GM18868 (cell line): ENCODE measurements at regions not wholly inside any gene's neighbourhood (a gene's known extent, or its start where the extent isn't known, plus 50 kb on each side); places are given as distances from the start of the nearest gene placed in this dataset.

ENCODE experiments used
- ATAC-seq: cut with Tn5 transposase; IDR thresholded peaks from one replicate; pipeline ENCODE4 v1.9.1; 2021; ENCODE audit warnings: mild to moderate bottlenecking, moderate library complexity; ENCODE audit not compliant: unreplicated experiment

DNA sequence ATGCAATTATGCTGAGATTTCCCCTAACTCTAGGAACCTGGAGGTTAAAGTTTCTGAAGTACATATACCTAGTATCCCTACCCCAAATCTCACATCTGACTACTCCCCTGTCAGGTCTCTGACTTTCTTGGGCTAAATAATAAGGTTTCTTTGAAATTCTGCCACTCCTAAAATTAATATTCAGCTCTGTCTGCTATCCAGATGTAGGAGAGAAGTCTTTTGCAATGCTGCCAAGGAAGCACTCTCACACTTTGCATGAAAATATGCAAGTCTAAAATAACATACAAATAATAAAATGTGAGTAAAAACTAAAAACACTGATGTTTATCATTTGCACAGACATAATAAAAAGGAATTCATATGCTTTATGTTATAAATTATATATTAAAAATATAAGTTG is 196.9 kb upstream of the LRFN5 start:
- ATAC-seq = no peak

DNA sequence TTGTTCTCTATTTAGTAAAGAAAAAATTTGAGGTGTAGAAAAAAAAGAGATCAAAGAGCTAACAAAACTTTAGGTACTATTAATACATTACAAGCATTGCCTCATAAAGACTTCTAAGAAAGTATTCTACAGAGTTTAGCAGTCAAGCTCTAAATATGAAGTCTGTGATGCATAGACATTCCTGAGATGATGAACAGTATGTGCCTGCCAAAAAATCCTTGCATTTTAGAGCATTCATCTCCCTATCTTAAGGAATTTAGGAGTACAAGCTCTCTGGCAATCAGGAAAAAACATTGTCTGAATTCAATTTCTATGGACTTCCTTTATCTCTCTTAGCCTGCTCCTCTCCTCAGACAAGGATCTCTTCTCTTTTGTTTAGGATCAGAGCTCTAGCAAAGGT is 202.6 kb upstream of the LRFN5 start:
- ATAC-seq = no peak

DNA sequence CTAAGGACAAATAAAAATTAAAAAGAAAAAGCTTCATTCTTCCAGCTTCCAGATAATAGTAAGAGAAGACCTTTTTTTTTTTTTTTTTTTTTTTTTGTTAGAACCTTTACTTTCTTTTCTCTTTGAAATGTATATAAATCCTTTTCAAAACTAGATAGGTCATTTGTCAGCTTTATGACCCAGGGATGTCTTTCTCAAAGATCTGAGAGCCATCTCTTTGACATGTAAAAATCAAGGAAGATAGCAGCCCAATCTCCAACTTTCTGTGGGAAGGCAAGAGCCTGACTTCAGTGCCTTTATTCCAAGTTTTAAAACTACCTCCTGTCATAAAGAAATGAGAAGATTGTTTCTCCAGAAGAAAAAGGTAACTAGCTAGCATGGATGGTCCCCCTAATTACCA is 203.3 kb upstream of the LRFN5 start:
- ATAC-seq = no peak

DNA sequence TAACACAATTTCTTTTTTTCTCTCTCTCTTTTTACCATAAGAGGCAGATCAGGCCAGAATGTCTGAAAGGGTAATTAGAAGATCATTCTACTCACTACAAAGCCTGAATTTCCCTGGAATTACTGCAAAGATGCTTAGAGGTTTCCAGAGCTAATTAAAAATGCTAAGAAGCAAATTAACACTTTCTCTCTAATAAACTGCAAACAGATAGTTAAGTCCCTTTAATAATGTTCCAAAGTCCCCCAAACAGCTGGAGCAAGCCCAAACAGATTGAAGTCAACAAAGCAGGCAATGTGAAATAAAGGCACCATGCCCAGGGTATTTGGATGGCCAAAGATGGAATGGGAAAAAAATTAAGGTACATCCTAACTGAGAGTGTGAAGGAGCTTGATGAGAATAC is 208.8 kb upstream of the LRFN5 start:
- no peak for ATAC-seq

DNA sequence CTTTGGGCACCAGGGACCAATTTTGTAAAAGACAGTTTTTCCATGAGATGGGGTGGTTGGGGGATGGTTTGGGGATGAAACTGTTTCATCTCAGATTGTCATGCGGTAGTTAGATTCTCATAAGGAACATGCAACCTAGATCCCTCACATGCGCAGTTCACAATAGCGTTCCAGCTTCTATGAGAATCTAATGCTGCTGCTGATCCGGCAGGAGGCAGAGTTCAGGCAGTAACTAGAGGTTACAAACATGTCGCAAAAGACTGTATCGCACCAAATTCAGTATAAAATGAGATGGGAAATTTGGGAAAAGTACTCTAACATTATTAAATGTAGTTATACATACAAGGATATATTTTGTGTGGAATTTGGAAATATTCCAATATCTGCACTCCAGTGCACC is 213.2 kb upstream of the LRFN5 start:
- no peak for ATAC-seq

DNA sequence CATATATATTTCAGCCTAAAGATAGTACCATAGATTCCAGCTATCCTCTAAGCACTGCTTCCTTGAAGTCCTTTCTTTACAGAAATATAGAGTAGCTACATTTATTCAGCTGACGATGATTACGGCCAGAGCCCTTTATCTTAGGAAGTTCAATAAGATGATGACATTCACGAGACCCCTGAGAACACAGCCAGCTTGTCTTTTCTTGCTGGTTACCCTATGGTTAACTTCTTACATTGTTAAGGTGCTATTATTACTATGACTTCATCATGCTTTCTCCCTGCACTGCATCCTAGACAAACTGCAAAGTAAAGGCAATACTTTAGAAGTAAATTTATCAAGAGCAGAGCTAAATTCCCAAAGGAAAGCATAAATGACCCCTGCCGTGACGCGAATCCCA is 214.4 kb upstream of the LRFN5 start:
- ATAC-seq = no peak

DNA sequence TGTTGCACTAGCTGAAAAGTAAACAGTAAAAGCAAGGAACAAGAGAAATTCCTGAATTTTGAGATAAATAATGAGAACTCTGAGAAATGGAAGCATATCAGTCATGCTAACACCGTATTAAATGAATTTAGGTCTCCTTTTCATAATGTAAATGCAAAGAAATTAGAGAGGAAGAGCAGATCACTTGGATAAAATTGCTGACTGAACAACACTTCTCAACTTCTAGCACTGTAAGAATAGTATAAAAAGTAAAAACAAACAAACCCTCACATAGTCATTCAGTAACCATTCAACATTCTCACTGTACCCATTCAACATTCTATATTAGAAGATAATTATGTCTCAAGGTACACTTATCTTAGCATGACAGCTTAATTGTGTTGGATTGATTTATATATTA is 217.3 kb upstream of the LRFN5 start:
- no peak for ATAC-seq

DNA sequence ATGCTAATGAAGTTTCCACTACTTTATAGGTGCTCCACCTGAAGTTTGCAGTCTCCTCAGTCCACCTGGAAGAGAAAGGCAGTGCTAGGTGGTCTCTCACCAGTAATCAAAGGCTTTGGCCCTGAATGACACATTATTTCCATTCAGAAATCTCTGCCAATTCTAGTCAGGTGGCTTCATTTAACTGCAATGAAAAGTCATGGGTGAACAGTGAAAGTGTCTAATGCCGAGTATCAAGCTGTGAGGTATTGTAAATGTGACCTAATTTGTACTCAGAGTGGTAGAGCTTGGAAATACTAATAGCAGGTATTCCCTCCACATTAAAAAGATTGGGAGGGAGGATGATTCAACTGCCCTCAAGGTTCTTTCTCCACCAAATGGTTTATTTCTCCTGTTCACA is 220.9 kb upstream of the LRFN5 start:
- ATAC-seq = no peak

DNA sequence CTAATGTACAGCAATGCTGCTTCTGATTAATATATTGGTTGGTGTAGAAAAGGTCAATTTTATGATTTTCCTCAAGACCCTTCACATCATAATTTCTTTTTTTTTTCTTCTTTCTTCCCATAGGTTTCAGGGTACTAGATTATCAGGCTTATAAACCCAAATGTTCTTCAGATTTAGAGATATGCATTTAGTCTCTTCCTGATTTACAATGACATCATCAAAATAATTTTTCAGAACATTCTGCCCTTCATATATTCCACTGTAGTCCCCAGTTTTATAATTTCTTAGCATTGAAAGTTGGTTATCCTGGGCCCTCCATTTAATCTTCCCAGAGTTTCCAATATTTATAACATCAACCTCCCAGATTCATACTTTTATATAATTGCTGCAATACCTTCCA is 226.7 kb upstream of the LRFN5 start:
- ATAC-seq = no peak

DNA sequence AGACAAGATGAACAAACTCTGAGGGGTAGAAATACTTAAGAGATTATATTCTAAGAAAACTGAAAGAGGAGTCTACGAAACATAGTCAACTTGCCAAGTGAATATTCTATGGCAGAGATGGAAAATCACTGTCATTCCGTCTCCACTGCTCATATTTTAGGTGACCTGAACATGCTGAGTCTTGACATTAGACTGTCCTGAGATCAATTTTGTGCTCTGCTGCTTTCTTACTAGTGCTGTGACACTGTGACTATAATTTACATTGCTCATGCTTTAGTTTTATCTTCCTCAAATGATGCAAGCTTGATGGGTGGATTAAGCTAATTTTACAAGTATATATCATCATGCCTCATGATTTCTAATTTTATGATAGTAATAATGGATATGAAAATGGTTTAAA is 228.2 kb upstream of the LRFN5 start:
- no peak for ATAC-seq

DNA sequence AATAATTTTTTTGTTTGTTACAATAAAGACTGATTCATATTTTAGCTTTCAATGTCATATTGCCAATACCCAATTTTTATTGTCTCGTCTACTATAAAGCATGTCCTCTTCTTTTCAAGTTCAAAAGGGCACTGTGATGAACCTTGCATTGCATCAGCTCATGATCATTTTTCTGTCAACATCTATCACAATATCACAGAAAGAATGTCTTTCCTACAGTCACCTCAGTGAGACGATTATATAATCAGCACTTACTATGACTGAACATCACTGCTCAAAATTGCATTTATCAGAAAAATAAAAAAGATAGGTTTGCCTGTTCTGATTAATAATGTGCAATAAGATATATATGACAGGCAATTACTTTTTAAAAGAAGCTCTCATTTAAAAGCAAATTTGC is 228.7 kb upstream of the LRFN5 start:
- ATAC-seq = no peak

DNA sequence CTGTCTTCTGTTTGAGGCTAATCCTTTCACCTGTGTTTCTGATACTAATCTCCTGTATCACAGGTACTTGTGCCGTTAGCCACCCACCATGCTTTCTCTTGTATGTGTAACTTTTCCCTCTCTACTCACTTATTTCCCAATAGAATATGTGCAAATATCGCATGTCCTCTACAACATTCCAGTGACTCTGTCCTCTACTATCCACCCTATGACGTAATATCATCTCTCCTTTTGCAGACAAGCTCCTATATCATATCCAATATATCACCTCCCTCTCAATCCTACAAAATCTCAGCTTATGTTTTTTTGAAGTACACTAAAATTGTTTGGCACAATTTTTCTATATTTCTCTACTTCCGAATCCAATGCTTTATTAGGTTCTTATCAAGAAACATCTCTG is 232.6 kb upstream of the LRFN5 start:
- no peak for ATAC-seq

DNA sequence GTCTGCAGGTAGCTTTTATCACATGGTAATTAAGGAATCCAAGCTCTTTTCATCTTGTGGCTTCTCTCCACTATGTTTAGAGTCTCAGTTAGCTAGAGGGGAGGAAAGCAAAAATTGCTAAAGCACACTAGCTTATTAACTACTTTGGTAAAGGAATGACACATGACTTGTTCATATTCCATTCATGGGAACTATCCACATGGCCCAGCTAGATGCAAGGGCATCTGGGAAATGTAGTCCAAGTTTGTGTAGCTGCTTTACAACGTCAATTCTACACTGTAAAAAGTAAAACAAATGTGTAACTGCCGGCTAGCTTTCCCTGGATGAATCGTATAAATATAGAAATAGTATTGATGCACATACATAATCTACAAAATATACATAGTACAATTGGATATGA is 244.5 kb upstream of the LRFN5 start:
- ATAC-seq = no peak

DNA sequence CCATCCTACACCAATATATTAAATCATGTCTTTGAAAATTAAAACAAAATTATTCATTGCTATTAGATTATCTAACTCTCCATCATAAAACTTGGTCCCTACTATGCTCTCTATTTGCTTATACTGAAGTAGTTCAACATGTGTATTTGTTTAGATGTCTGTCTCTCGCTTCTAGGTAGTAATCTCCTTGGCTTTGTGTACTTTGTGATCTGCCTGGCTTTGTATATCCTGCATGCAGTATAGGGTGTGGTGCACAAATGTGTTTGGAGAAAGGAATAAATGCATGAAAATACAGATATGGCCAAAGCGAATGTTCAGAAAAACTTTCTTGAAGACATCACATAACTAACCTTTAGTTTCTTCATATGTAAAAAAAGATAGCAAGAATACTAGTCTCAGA is 246.6 kb upstream of the LRFN5 start:
- no peak for ATAC-seq

DNA sequence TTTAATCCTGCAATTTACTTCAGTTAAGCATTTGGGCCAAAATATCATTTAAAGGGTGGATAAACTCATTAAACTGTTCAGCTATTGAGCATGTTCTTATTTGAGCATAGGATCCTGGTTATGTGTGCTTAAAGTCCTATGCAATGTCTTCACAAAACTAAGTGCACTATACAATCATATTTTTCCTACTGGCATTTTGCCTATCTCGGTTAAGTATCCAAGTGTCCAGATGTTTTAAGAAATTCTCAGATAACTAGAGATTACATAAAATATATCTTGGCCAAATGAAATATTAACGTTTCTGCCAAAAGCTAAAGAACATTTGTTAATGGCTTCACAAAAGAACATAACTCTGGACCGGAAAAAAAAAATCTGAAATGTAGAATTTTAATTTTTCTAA is 250.8 kb upstream of the LRFN5 start:
- ATAC-seq = no peak

DNA sequence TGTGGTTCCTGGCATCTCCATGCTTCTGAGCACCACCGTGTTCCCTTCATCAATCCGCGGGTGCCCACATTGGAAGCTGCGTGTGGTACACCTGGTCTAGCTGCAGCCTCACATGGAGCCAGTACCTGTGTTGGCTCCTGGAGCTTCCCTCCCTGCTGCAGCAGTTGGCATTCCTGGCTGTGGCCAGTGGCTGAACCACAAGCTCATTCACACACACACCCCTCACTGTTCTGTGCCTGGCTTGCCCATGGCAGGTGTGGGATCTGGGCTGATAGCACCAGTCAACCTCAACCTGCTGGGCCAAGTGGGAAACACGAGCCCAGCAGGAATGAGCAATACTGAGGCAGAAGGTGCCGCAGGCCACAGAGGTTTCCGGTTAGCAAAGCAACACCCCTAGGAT is 256.2 kb upstream of the LRFN5 start:
- no peak for ATAC-seq

DNA sequence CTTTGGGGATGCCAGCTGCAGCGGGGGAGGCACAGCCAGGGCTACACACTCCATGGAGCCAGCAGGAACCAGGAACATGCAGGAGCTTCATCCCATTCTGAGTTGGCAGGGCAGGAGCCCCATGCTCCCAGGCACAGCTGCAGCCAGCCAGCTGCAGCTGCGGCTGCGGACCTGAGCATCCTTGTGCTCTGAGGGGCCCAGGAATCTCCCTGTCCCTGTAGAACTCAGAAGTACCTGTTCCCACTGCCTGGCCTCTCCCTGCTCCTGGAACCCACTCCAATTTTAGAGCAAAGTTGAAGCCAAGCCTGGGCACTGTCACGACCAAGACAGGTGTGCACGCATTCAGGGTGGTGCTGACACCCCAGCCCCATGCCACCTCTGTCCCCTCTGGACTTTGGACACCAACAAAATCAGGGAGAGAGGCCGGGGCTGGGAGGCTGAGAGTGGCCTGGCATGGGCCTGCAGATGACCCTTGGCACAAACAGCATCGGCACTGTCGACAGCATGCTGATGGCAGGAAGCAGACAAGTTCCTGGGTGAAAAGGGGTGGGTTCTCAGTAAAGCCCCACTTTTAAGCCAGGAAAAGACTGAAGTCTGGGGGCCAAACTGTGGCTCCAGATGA is 257.3 kb upstream of the LRFN5 start:
- no peak for ATAC-seq

DNA sequence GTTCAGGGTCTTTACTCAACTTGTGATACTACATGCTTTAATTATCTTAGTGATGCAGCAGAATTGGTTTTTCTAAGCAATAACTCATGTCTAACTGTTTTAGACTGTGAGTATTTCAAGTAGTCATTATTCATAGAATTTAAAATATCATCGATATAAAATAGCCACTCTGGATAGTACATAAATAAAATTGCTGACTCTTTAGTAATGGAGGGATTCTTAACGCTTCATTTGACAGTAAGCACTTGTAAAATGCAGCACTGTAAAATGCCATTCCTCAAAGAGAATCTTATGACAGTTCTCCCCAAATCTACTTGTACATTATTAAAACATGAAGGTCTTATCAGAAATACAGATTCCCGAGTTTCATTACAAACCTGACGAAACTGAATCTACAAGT is 262.8 kb upstream of the LRFN5 start:
- no peak for ATAC-seq

DNA sequence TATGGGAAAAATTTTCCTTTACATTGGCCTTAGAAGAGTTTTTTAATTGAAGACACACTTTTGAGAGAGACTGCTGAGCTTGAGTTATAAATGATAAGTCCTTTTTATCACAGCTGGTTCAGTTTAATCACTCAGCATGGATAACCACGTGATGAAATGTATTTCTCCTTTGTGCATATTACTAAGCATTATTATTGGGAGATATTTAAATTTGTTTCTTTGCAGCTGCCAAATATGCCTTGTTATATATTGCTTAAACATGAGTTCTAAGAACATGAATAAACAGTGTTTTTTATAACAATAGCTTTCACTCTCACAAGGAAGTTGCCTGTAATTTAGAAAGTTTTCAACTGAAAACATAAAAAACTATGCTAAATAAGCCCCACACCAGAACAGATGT is 293.5 kb upstream of the LRFN5 start:
- ATAC-seq = no peak

DNA sequence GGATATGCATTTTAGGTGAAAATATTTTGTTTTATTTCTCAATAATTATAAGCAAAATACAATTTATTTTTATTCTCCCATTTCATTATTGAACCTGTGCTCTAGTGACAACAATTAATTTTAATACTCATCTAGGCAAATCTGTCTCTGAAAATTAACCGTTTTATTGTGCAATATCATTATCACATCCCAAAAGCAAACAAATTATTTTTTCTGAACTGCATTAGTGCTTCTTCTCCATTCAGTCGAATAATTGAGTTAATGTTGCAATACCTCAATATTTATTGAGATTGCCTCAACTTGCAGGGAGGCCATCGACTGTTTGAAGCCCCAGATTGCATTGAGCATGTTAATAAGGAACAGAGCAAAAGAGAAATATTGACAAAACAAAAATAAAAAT is 303.2 kb upstream of the LRFN5 start:
- no peak for ATAC-seq

DNA sequence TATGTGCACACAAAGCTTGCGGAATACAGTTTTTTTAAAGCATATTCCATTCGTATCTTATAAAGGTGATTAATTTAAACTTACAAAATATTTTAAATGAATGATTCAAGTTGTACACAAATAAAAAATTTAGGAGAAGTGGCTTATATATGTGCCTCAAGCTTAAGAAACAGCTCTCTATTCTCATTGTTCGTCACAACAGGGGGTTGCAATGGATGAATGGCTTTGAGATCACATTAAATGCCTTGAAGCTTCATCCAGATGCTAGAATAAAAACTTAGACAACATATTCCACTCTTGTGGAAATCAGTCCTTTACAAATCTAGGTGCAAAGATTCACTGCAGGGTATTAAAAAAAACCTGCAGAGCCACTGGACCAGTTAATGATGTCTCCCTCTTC is 303.9 kb upstream of the LRFN5 start:
- no peak for ATAC-seq

DNA sequence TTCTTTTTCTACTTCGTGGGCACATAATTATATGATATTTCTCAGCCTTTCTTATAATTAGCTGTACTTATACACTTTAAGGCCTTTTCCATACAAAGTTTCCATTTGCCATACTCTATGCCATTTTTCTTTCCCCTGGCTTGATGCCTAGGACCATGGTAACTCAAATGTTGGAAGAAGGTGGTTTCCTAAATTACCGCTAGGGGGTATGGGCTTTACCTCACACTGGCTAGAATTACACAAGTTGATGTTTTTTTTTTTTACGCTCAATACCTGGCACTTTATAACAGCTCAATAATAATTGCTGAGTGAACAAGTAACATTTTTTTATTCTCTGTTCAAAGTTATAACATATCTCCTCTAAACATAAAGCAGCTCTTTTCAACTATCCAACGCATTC is 306.8 kb upstream of the LRFN5 start:
- ATAC-seq = no peak

DNA sequence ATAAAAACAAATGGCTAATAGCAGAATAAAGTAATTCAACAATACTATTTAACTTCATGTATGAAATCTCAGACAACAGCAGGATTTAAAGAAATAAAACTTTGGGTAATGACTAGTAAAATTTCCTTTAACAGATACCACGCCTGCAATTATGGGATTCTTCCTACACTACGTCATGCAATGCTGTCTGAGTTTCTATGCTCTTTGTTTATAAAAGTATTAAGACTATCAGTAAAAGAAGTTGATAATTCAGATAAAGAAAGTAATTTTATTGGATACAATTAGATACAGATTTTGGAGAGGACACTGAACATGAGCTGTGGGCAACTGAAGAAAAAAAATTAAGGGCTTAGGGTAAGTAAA is 308.4 kb upstream of the LRFN5 start:
- no peak for ATAC-seq
